SK-N-MC (cell line): ENCODE measurements at regions not wholly inside any gene's neighbourhood (a gene's known extent, or its start where the extent isn't known, plus 50 kb on each side); places are given as distances from the start of the nearest gene placed in this dataset.

Experiments
- DNase-seq: peaks from one replicate; pipeline ENCODE4 v3.0.0-alpha.2; 2011; ENCODE audit warnings: low read depth, low spot score
- H3K27ac ChIP-seq: fragments of 200-600 bp; sonication (generic); 2 replicates; pipeline ENCODE4 v1.5.1; 2016; ENCODE audit warnings: mixed run types
- H3K36me3 ChIP-seq: fragments of 200-600 bp; sonication (generic); 2 replicates; pipeline ENCODE4 v1.6.1; 2017; ENCODE audit warnings: antibody characterized with exemption, low read length, mixed read lengths; ENCODE audit not compliant: insufficient read depth
- H3K4me3 ChIP-seq: fragments of 200-600 bp; sonication (generic); 2 replicates; pipeline ENCODE4 v1.5.1; 2016
- H3K9ac ChIP-seq: fragments of 200-600 bp; sonication (generic); 2 replicates; pipeline ENCODE4 v1.8.0; 2017; ENCODE audit warnings: mixed run types, mixed read lengths; ENCODE audit not compliant: insufficient read length
- H3K9me3 ChIP-seq: fragments of 200-600 bp; sonication (generic); 2 replicates; pipeline ENCODE4 v1.6.1; 2017; ENCODE audit warnings: low read depth, mild to moderate bottlenecking, antibody characterized with exemption, low read length, moderate library complexity, mixed read lengths
- EZH2 ChIP-seq: fragments of 200-600 bp; sonication (generic); IDR thresholded peaks from one replicate; pipeline ENCODE4 v1.6.1; 2017; ENCODE audit warnings: antibody characterized with exemption
- FOXP2 ChIP-seq: optimal IDR thresholded peaks from 2 replicates; pipeline ENCODE3; 2011; ENCODE audit warnings: mild to moderate bottlenecking, moderate library complexity; ENCODE audit not compliant: insufficient read depth; ENCODE audit errors: extremely low read length, control extremely low read depth
- POLR2AphosphoS5 ChIP-seq: IDR thresholded peaks from 2 replicates; pipeline ENCODE4 v1.6.1; 2012; ENCODE audit warnings: mild to moderate bottlenecking, low read depth, low read length, borderline replicate concordance

- Histone ChIP-seq H3K9me3 (no peaks in the 10 kb centered on the region), H3K36me3 (no peaks in the 10 kb centered on the region), H3K9ac (no peak overlapping the region), H3K4me3 (no peak overlapping the region), H3K27ac (no peak overlapping the region)
- no peak for DNase-seq
- TF ChIP-seq FOXP2 = no peak
Observed at GRCh38 chr5:1937590-1937989, 54.9 kb upstream of the IRX4 start.

GRCh38 chr5:1936901-1937300 lies 54.2 kb upstream of the IRX4 start:
- no peaks in the 10 kb centered on the region for H3K9me3 ChIP-seq
- TF ChIP-seq EZH2 = no peak
- TF ChIP-seq POLR2AphosphoS5 = no peak
- no peak for TF ChIP-seq FOXP2
- H3K36me3 ChIP-seq = no peaks in the 10 kb centered on the region
- no peak overlapping the region for H3K4me3 ChIP-seq
- H3K9ac ChIP-seq = no peak overlapping the region
- no peak for DNase-seq
- no peak overlapping the region for H3K27ac ChIP-seq

GRCh38 chr5:1936413-1936812 lies 53.7 kb upstream of the IRX4 start:
- no peak overlapping the region for H3K9ac ChIP-seq

GRCh38 chr5:1934801-1935429 lies 52.2 kb upstream of the IRX4 start:
- no peak overlapping the region for H3K9ac ChIP-seq
- no peak for TF ChIP-seq FOXP2
- no peak for TF ChIP-seq EZH2
- TF ChIP-seq POLR2AphosphoS5 = no peak
- no peak overlapping the region for H3K27ac ChIP-seq
- no peak for DNase-seq
- no peak overlapping the region for H3K4me3 ChIP-seq
- H3K9me3 ChIP-seq = no peaks in the 10 kb centered on the region
- no peaks in the 10 kb centered on the region for H3K36me3 ChIP-seq

More at GRCh38 chr5:1936413-1936812, 53.7 kb upstream of the IRX4 start:
- TF ChIP-seq POLR2AphosphoS5 (no peak), EZH2 (no peak), FOXP2 (no peak)
- no peak for DNase-seq
- Histone ChIP-seq H3K4me3 (no peak overlapping the region), H3K36me3 (no peaks in the 10 kb centered on the region), H3K27ac (no peak overlapping the region), H3K9me3 (no peaks in the 10 kb centered on the region)

GRCh38 chr5:1934056-1934394 lies 51.3 kb upstream of the IRX4 start:
- TF ChIP-seq FOXP2 (no peak), EZH2 (no peak), POLR2AphosphoS5 (no peak)
- Histone ChIP-seq H3K4me3 (no peak overlapping the region), H3K27ac (no peak overlapping the region), H3K9ac (no peak overlapping the region), H3K36me3 (no peaks in the 10 kb centered on the region), H3K9me3 (no peaks in the 10 kb centered on the region)
- no peak for DNase-seq

- H3K36me3 ChIP-seq = no peaks in the 10 kb centered on the region
- TF ChIP-seq EZH2 (no peak), POLR2AphosphoS5 (no peak), FOXP2 (no peak)
Observed at GRCh38 chr5:1933364-1934055, 50.8 kb upstream of the IRX4 start.

More at GRCh38 chr5:1933364-1934055, 50.8 kb upstream of the IRX4 start:
- Histone ChIP-seq H3K27ac (no peak overlapping the region), H3K9me3 (no peaks in the 10 kb centered on the region), H3K9ac (no peak overlapping the region), H3K4me3 (no peak overlapping the region)
- no peak for DNase-seq
